Ishikawa (cell line): ENCODE measurements at regions not wholly inside any gene's neighbourhood (a gene's known extent, or its start where the extent isn't known, plus 50 kb on each side); places are given as distances from the start of the nearest gene placed in this dataset.

Experiments used
- CEBPB ChIP-seq: IDR thresholded peaks from 2 replicates; pipeline ENCODE4 v1.6.1; 2012
- EGR1 ChIP-seq: IDR thresholded peaks from 2 replicates; pipeline ENCODE4 v1.6.1; 2012
- MAX ChIP-seq: IDR thresholded peaks from 2 replicates; pipeline ENCODE4 v1.6.1; 2012
- NFIC ChIP-seq: IDR thresholded peaks from 2 replicates; pipeline ENCODE4 v1.6.1; 2012
- REST ChIP-seq: IDR thresholded peaks from 2 replicates; pipeline ENCODE4 v1.6.1; 2012; ENCODE audit warnings: low read depth, mild to moderate bottlenecking
- TCF12 ChIP-seq: IDR thresholded peaks from 2 replicates; pipeline ENCODE4 v1.6.1; 2012; ENCODE audit warnings: low read depth
- YY1 ChIP-seq: IDR thresholded peaks from 2 replicates; pipeline ENCODE4 v1.6.1; 2012; ENCODE audit warnings: low read depth

- TF ChIP-seq TCF12, result no peak
- no peak for TF ChIP-seq MAX
- no peak for TF ChIP-seq NFIC
- TF ChIP-seq YY1, result no peak
- TF ChIP-seq REST, result no peak
- TF ChIP-seq EGR1, result no peak
- TF ChIP-seq CEBPB, result no peak
These were observed 341.6 kb downstream of the TGFB2 start for GRCh38 chr1:218686761-218687160.
